ENCODE measurements at regions not wholly inside any gene's neighbourhood (a gene's known extent, or its start where the extent isn't known, plus 50 kb on each side); places are given as distances from the start of the nearest gene placed in this dataset.

GRCh38 chr14:85391892-85392291 lies 138.1 kb upstream of the FLRT2 start:
- TF ChIP-seq CTCF (IDR thresholded peaks at IDR 0.05; ENCODE audit: poor library complexity) (no peak), EZH2 (IDR thresholded peaks at IDR 0.05; ENCODE audit: borderline replicate concordance) (no peak), EZH2phosphoT487 (IDR thresholded peaks at IDR 0.05; ENCODE audit: low read depth, severe bottlenecking, unreplicated experiment) (no peak)
